OCI-LY3 (cell line): ENCODE measurements at regions not wholly inside any gene's neighbourhood (a gene's known extent, or its start where the extent isn't known, plus 50 kb on each side); places are given as distances from the start of the nearest gene placed in this dataset.

ENCODE experiments used
- H2AFZ ChIP-seq: fragments of 200-600, 300-600 bp; shearing (Covaris generic); 2 replicates; pipeline ENCODE4 v1.6.0; 2014; ENCODE audit warnings: antibody characterized with exemption, low read depth, low read length
- H3K27ac ChIP-seq: fragments of 200-600, 300-600 bp; sonication (generic); 2 replicates; pipeline ENCODE4 v1.5.1; 2014; ENCODE audit warnings: mild to moderate bottlenecking, low read length, moderate library complexity, mixed read lengths
- H3K27me3 ChIP-seq: fragments of 200-600, 300-600 bp; sonication (generic); 2 replicates; pipeline ENCODE4 v1.6.1; 2014; ENCODE audit warnings: low read depth, low read length, mixed read lengths
- H3K36me3 ChIP-seq: fragments of 200-600, 300-600 bp; sonication (generic); replicated peaks from 2 replicates; pipeline ENCODE3; 2014; ENCODE audit warnings: low read depth, low read length, mixed read lengths
- H3K4me1 ChIP-seq: fragments of 300-600, 200-600 bp; sonication (generic); 2 replicates; pipeline ENCODE4 v1.6.1; 2014; ENCODE audit warnings: low read length, mixed read lengths
- H3K4me2 ChIP-seq: fragments of 200-600, 300-600 bp; sonication (generic); 2 replicates; pipeline ENCODE4 v1.6.1; 2014; ENCODE audit warnings: low read length, mixed read lengths
- H3K4me3 ChIP-seq: fragments of 300-600, 200-600 bp; sonication (generic); 2 replicates; pipeline ENCODE4 v1.5.1; 2014; ENCODE audit warnings: antibody characterized with exemption, mild to moderate bottlenecking, low read length, moderate library complexity
- H3K79me2 ChIP-seq: fragments of 300-600, 200-600 bp; shearing (Covaris generic); 2 replicates; pipeline ENCODE4 v1.6.1; 2014; ENCODE audit warnings: mild to moderate bottlenecking, low read length, mixed read lengths
- H3K9ac ChIP-seq: fragments of 300-600, 200-600 bp; shearing (Covaris generic); 2 replicates; pipeline ENCODE4 v1.6.0; 2014; ENCODE audit warnings: mild to moderate bottlenecking, low read length, moderate library complexity
- H3K9me3 ChIP-seq: fragments of 200-600, 300-600 bp; shearing (Covaris generic); 2 replicates; pipeline ENCODE4 v1.6.1; 2014; ENCODE audit warnings: low read length, mixed read lengths; ENCODE audit not compliant: insufficient read depth
- H4K20me1 ChIP-seq: fragments of 200-600, 300-600 bp; sonication (generic); 2 replicates; pipeline ENCODE4 v1.6.1; 2016; ENCODE audit warnings: low read length, mixed read lengths; ENCODE audit not compliant: insufficient read depth
- CTCF ChIP-seq: fragments of 200-600, 300-600 bp; sonication (generic); IDR thresholded peaks from 2 replicates; pipeline ENCODE4 v1.5.1; 2014; ENCODE audit warnings: antibody characterized with exemption, low read length, low read depth
- EZH2phosphoT487 ChIP-seq: fragments of 200-600 bp; shearing (Covaris generic); IDR thresholded peaks from 2 replicates; pipeline ENCODE4 v1.6.1; 2018; ENCODE audit warnings: antibody characterized with exemption, mixed run types, low read depth

- Histone ChIP-seq H3K79me2 (no peaks in the 10 kb centered on the region), H2AFZ (no peak overlapping the region), H3K27me3 (peaks cover 84% of the 10 kb centered on the region), H3K4me3 (no peak overlapping the region), H3K9me3 (peaks cover 8% of the 10 kb centered on the region), H3K4me1 (peaks cover 60% of the 10 kb centered on the region), H4K20me1 (no peaks in the 10 kb centered on the region; the same call in 1 of the 2 replicates), H3K9ac (no peak overlapping the region), H3K36me3 (peaks cover 17% of the 10 kb centered on the region), H3K27ac (no peak overlapping the region), H3K4me2 (no peak overlapping the region)
- no peak for TF ChIP-seq EZH2phosphoT487
- no peak for TF ChIP-seq CTCF
These were observed 304.6 kb downstream of the RPLP1 start for GRCh38 chr15:69757186-69757585.

- H3K79me2 ChIP-seq = no peaks in the 10 kb centered on the region
- H4K20me1 ChIP-seq = no peaks in the 10 kb centered on the region; the same call in 1 of the 2 replicates
- no peak for TF ChIP-seq CTCF
- no peak for TF ChIP-seq EZH2phosphoT487
- H3K9ac ChIP-seq = no peak overlapping the region
- H2AFZ ChIP-seq = no peak overlapping the region
- H3K27ac ChIP-seq = no peak overlapping the region
- peaks cover 69% of the 10 kb centered on the region for H3K4me1 ChIP-seq
- no peak overlapping the region for H3K4me3 ChIP-seq
- no peak overlapping the region; the same call in 1 of the 2 replicates for H3K4me2 ChIP-seq
- H3K36me3 ChIP-seq = peaks cover 14% of the 10 kb centered on the region
- H3K27me3 ChIP-seq = peaks cover 83% of the 10 kb centered on the region
- peaks cover 4% of the 10 kb centered on the region; the same call in 1 of the 2 replicates for H3K9me3 ChIP-seq
These were observed 305.7 kb downstream of the RPLP1 start for GRCh38 chr15:69758291-69758771.

GRCh38 chr15:69758810-69759790, 306.5 kb downstream of the RPLP1 start:
- Histone ChIP-seq H3K4me1 (peaks cover 69% of the 10 kb centered on the region), H3K9me3 (no peaks in the 10 kb centered on the region), H2AFZ (peak overlapping the region; percentile 43; the same call in 1 of the 2 replicates), H3K9ac (no peak overlapping the region), H4K20me1 (no peaks in the 10 kb centered on the region; the same call in 1 of the 2 replicates), H3K4me2 (peak overlapping the region; percentile 33), H3K27me3 (peaks cover 83% of the 10 kb centered on the region), H3K27ac (no peak overlapping the region), H3K79me2 (no peaks in the 10 kb centered on the region), H3K4me3 (no peak overlapping the region), H3K36me3 (peaks cover 7% of the 10 kb centered on the region)
- no peak for TF ChIP-seq CTCF
- no peak for TF ChIP-seq EZH2phosphoT487

- Histone ChIP-seq H3K27ac (no peak overlapping the region), H3K79me2 (no peaks in the 10 kb centered on the region), H3K4me2 (no peak overlapping the region)
These were observed 307.7 kb downstream of the RPLP1 start for GRCh38 chr15:69760258-69760845.

More at GRCh38 chr15:69760258-69760845, 307.7 kb downstream of the RPLP1 start:
- TF ChIP-seq CTCF = no peak
- no peak for TF ChIP-seq EZH2phosphoT487
- Histone ChIP-seq H3K4me3 (no peak overlapping the region), H3K9me3 (no peaks in the 10 kb centered on the region), H2AFZ (no peak overlapping the region), H4K20me1 (no peaks in the 10 kb centered on the region; the same call in 1 of the 2 replicates), H3K36me3 (peaks cover 4% of the 10 kb centered on the region), H3K27me3 (peaks cover 83% of the 10 kb centered on the region), H3K4me1 (peaks cover 57% of the 10 kb centered on the region), H3K9ac (no peak overlapping the region)
